H9 (cell line): ENCODE measurements at regions not wholly inside any gene's neighbourhood (a gene's known extent, or its start where the extent isn't known, plus 50 kb on each side); places are given as distances from the start of the nearest gene placed in this dataset.

Experiments used
- DNase-seq: peaks from one replicate; pipeline ENCODE4 v3.0.0-alpha.2; 2017
- H2AFZ ChIP-seq: one replicate; pipeline ENCODE4 v1.6.1; 2013; ENCODE audit warnings: mild to moderate bottlenecking, low read length, control low read depth, moderate library complexity
- H2AK5ac ChIP-seq: 2 replicates; pipeline ENCODE4 v1.6.1; 2013; ENCODE audit warnings: low read length, control low read depth, mixed read lengths; ENCODE audit not compliant: insufficient read length
- H2BK120ac ChIP-seq: one replicate; pipeline ENCODE4 v1.6.1; 2013; ENCODE audit warnings: low read depth, mild to moderate bottlenecking, low read length, control low read depth, inconsistent platforms; ENCODE audit not compliant: poor library complexity, severe bottlenecking
- H2BK12ac ChIP-seq: 2 replicates; pipeline ENCODE4 v1.6.1; 2013; ENCODE audit warnings: low read length, control low read depth, mixed read lengths, low read depth; ENCODE audit not compliant: insufficient read length
- H2BK15ac ChIP-seq: 2 replicates; pipeline ENCODE4 v1.6.1; 2013; ENCODE audit warnings: low read depth, low read length, control low read depth
- H2BK20ac ChIP-seq: one replicate; pipeline ENCODE4 v1.6.1; 2013; ENCODE audit warnings: low read depth, mild to moderate bottlenecking, low read length, control low read depth, inconsistent platforms; ENCODE audit not compliant: poor library complexity, severe bottlenecking
- H2BK5ac ChIP-seq: 2 replicates; pipeline ENCODE4 v1.6.1; 2013; ENCODE audit warnings: low read length, control low read depth, mixed read lengths; ENCODE audit not compliant: insufficient read length
- H3K14ac ChIP-seq: 2 replicates; pipeline ENCODE4 v1.6.1; 2013; ENCODE audit warnings: low read length, control low read depth; ENCODE audit not compliant: insufficient read depth
- H3K18ac ChIP-seq: 2 replicates; pipeline ENCODE4 v1.6.1; 2013; ENCODE audit warnings: low read depth, mild to moderate bottlenecking, mixed read lengths, low read length, control low read depth; ENCODE audit not compliant: insufficient read length
- H3K23ac ChIP-seq: 2 replicates; pipeline ENCODE4 v1.6.1; 2013; ENCODE audit warnings: low read length, control low read depth, mixed read lengths, low read depth; ENCODE audit not compliant: insufficient read length
- H3K23me2 ChIP-seq: 2 replicates; pipeline ENCODE4 v1.6.1; 2013; ENCODE audit warnings: low read depth, mild to moderate bottlenecking, mixed read lengths, low read length, control low read depth; ENCODE audit not compliant: insufficient read length, poor library complexity, severe bottlenecking
- H3K27ac ChIP-seq: 2 replicates; pipeline ENCODE4 v1.5.1; 2013; ENCODE audit warnings: low read length, control low read depth, mixed read lengths, low read depth; ENCODE audit not compliant: insufficient read length
- H3K27me3 ChIP-seq: 2 replicates; pipeline ENCODE4 v1.6.1; 2013; ENCODE audit warnings: low read length, control low read depth, inconsistent platforms; ENCODE audit not compliant: insufficient read depth
- H3K4ac ChIP-seq: 2 replicates; pipeline ENCODE4 v1.6.1; 2013; ENCODE audit warnings: low read depth, mild to moderate bottlenecking, control low read depth, inconsistent platforms, low read length, moderate library complexity
- H3K4me1 ChIP-seq: 2 replicates; pipeline ENCODE4 v1.6.1; 2013; ENCODE audit warnings: low read length, control low read depth, inconsistent platforms; ENCODE audit not compliant: insufficient read depth
- H3K4me2 ChIP-seq: 2 replicates; pipeline ENCODE4 v1.6.1; 2013; ENCODE audit warnings: low read length, control low read depth, mixed read lengths; ENCODE audit not compliant: insufficient read length, insufficient read depth
- H3K56ac ChIP-seq: 2 replicates; pipeline ENCODE4 v1.6.1; 2013; ENCODE audit warnings: low read depth, mild to moderate bottlenecking, mixed read lengths, low read length, control low read depth; ENCODE audit not compliant: insufficient read length
- H3K79me1 ChIP-seq: 2 replicates; pipeline ENCODE4 v1.6.1; 2013; ENCODE audit warnings: low read depth, mild to moderate bottlenecking, moderate library complexity, low read length, control low read depth, inconsistent platforms; ENCODE audit not compliant: insufficient read depth, poor library complexity, severe bottlenecking
- H3K79me2 ChIP-seq: 2 replicates; pipeline ENCODE4 v1.6.1; 2013; ENCODE audit warnings: low read length, control low read depth, inconsistent platforms; ENCODE audit not compliant: insufficient read depth
- H3K9ac ChIP-seq: 2 replicates; pipeline ENCODE4 v1.6.1; 2013; ENCODE audit warnings: low read length, control low read depth, mixed read lengths; ENCODE audit not compliant: insufficient read length; ENCODE audit errors: extremely low read depth
- H3K9me3 ChIP-seq: one replicate; pipeline ENCODE4 v1.6.1; 2013; ENCODE audit warnings: low read depth, low read length, inconsistent platforms; ENCODE audit not compliant: control insufficient read depth
- H3T11ph ChIP-seq: one replicate; pipeline ENCODE4 v1.6.1; 2013; ENCODE audit warnings: mild to moderate bottlenecking, low read length, control low read depth, inconsistent platforms
- H4K20me1 ChIP-seq: one replicate; pipeline ENCODE4 v1.6.1; 2013; ENCODE audit not compliant: control insufficient read depth, insufficient read length, insufficient read depth
- H4K5ac ChIP-seq: 2 replicates; pipeline ENCODE4 v1.6.1; 2013; ENCODE audit warnings: low read depth, mild to moderate bottlenecking, mixed read lengths, low read length, control low read depth; ENCODE audit not compliant: insufficient read length
- H4K8ac ChIP-seq: replicated peaks from 2 replicates; pipeline ENCODE4 v1.6.1; 2013; ENCODE audit warnings: low read length, control low read depth, mixed read lengths, low read depth; ENCODE audit not compliant: insufficient read length
- H4K91ac ChIP-seq: 2 replicates; pipeline ENCODE4 v1.6.1; 2013; ENCODE audit warnings: low read depth, mild to moderate bottlenecking, moderate library complexity, mixed read lengths, low read length, control low read depth; ENCODE audit not compliant: insufficient read length
- H3K27ac Mint-ChIP-seq, 3 experiments: 2 replicates in 2 of 3; 3 replicates in 1 of 3; pipeline ENCODE4 v1.8.0; 2020 to 2021; ENCODE audit warnings: mixed read lengths in 3 of 3, mild to moderate bottlenecking in 1 of 3, moderate library complexity in 1 of 3
- H3K27me3 Mint-ChIP-seq: 2 replicates; pipeline ENCODE4 v1.8.0; 2021; ENCODE audit warnings: low read depth, mild to moderate bottlenecking, moderate library complexity, mixed read lengths
- H3K36me3 Mint-ChIP-seq, 3 experiments: 2 replicates in 2 of 3; 3 replicates in 1 of 3; pipeline ENCODE4 v1.8.0; 2020 to 2021; ENCODE audit warnings: low read depth in 3 of 3, mixed read lengths in 3 of 3; ENCODE audit not compliant: insufficient read depth in 1 of 3
- H3K4me1 Mint-ChIP-seq, 2 experiments: 2 replicates each; pipeline ENCODE4 v1.8.0; 2020; ENCODE audit warnings: mixed read lengths in 2 of 2
- H3K4me3 Mint-ChIP-seq, 2 experiments: 2 replicates in 1 of 2; 3 replicates in 1 of 2; pipeline ENCODE4 v1.8.0; 2020 to 2021; ENCODE audit warnings: mild to moderate bottlenecking in 2 of 2, mixed read lengths in 2 of 2, moderate library complexity in 1 of 2
- H3K9me3 Mint-ChIP-seq, 2 experiments: 2 replicates in 1 of 2; 3 replicates in 1 of 2; pipeline ENCODE4 v1.8.0; 2020; ENCODE audit warnings: mild to moderate bottlenecking in 2 of 2, mixed read lengths in 2 of 2, moderate library complexity in 1 of 2
- CTCF ChIP-seq: fragments of 200-600 bp; sonication (generic); conservative IDR thresholded peaks from 3 replicates; pipeline ENCODE4 v1.8.0; 2021; ENCODE audit warnings: antibody characterized with exemption, mild to moderate bottlenecking
- WGBS: extraction: QIAGEN DNeasy Blood & Tissue Kit; methylation state at CpG from one replicate; pipeline ENCODE4 v1.1.7; 2013; ENCODE audit warnings: missing lambda C conversion rate, low lambda C conversion rate, mixed read lengths; ENCODE audit not compliant: insufficient read length; ENCODE audit errors: extremely low coverage; 5-methylcytosine and 5-hydroxymethylcytosine counted together

GRCh38 chr9:129458155-129458661 lies 162.7 kb downstream of the C9orf50 start:
- H3K79me2 ChIP-seq, result no peaks in the 10 kb centered on the region
- no peak for DNase-seq
- H4K20me1 ChIP-seq, result no peaks in the 10 kb centered on the region
- TF ChIP-seq CTCF, result no peak
- H3K23me2 ChIP-seq, result peaks cover 14% of the 10 kb centered on the region
- no peak overlapping the region for H4K5ac ChIP-seq
- no peak overlapping the region for H3K27ac ChIP-seq
- H2BK120ac ChIP-seq, result no peak overlapping the region
- H3K4ac ChIP-seq, result no peak overlapping the region
- no peak overlapping the region for H3K4me2 ChIP-seq
- H2BK5ac ChIP-seq, result no peak overlapping the region
- H3K9me3 ChIP-seq, result no peaks in the 10 kb centered on the region
- no peaks in the 10 kb centered on the region; the same call in 1 of the 2 replicates for H3K27me3 ChIP-seq
- H3K9ac ChIP-seq, result no peak overlapping the region
- no peak overlapping the region for H3K18ac ChIP-seq
- H3K23ac ChIP-seq, result no peak overlapping the region
- no peak overlapping the region for H2BK12ac ChIP-seq
- no peak overlapping the region for H2BK15ac ChIP-seq
- WGBS, result no CpG with 5 or more reads among the region's 14 CpGs
- Mint-ChIP-seq H3K27me3 (peaks cover 49% of the 10 kb centered on the region), H3K9me3 (peaks cover 0 to 5% of the 10 kb centered on the region in 2 experiments; a peak in 2 of 5 replicates), H3K27ac (no peak overlapping the region), H3K4me1 (peaks cover 24 to 31% of the 10 kb centered on the region in 2 experiments), H3K4me3 (no peak overlapping the region), H3K36me3 (no peaks in the 10 kb centered on the region)
- H3K56ac ChIP-seq, result no peak overlapping the region
- H3T11ph ChIP-seq, result no peak overlapping the region
- no peak overlapping the region for H2AK5ac ChIP-seq
- no peak overlapping the region for H2AFZ ChIP-seq
- no peak overlapping the region for H4K91ac ChIP-seq
- no peak overlapping the region for H4K8ac ChIP-seq
- no peak overlapping the region for H2BK20ac ChIP-seq
- no peaks in the 10 kb centered on the region for H3K79me1 ChIP-seq
- no peaks in the 10 kb centered on the region; the same call in 1 of the 2 replicates for H3K4me1 ChIP-seq
- H3K14ac ChIP-seq, result no peak overlapping the region
